NCI-H510A (cell line): ENCODE measurements at regions not wholly inside any gene's neighbourhood (a gene's known extent, or its start where the extent isn't known, plus 50 kb on each side); places are given as distances from the start of the nearest gene placed in this dataset.
A peak's percentile ranks its signal among the peaks of the same experiment; 100 is the strongest.

Source experiments
- DNase-seq: peaks from one replicate; lab custom pipeline; 2025; lab: John Stamatoyannopoulos, UW

- DNase-seq = no peak
These were observed 335.3 kb downstream of the DIRAS2 start for GRCh38 chr9:90307167-90307833.

GRCh38 chr9:90307891-90308290 lies 334.7 kb downstream of the DIRAS2 start:
- no peak for DNase-seq

GRCh38 chr9:90308691-90309090 lies 333.9 kb downstream of the DIRAS2 start:
- no peak for DNase-seq

GRCh38 chr9:90309809-90310520 lies 332.7 kb downstream of the DIRAS2 start:
- DNase-seq = peak; percentile 32

- no peak for DNase-seq
These were observed 332.1 kb downstream of the DIRAS2 start for GRCh38 chr9:90310521-90310876.

- no peak for DNase-seq
These were observed 330.8 kb downstream of the DIRAS2 start for GRCh38 chr9:90311811-90312210.

- no peak for DNase-seq
These were observed 320.3 kb downstream of the DIRAS2 start for GRCh38 chr9:90322296-90322695.

GRCh38 chr9:90325913-90326653 lies 316.5 kb downstream of the DIRAS2 start:
- no peak for DNase-seq

GRCh38 chr9:90330231-90330630 lies 312.4 kb downstream of the DIRAS2 start:
- no peak for DNase-seq

GRCh38 chr9:90331826-90332575 lies 310.6 kb downstream of the DIRAS2 start:
- no peak for DNase-seq

- DNase-seq = no peak
These were observed 309.4 kb downstream of the DIRAS2 start for GRCh38 chr9:90333226-90333625.

- no peak for DNase-seq
These were observed 302.2 kb downstream of the DIRAS2 start for GRCh38 chr9:90340421-90340820.

- no peak for DNase-seq
These were observed 300.0 kb downstream of the DIRAS2 start for GRCh38 chr9:90342607-90343006.

- no peak for DNase-seq
These were observed 299.3 kb downstream of the DIRAS2 start for GRCh38 chr9:90343366-90343765.

- no peak for DNase-seq
These were observed 298.6 kb downstream of the DIRAS2 start for GRCh38 chr9:90343991-90344390.

GRCh38 chr9:90365666-90366065 lies 277.0 kb downstream of the DIRAS2 start:
- no peak for DNase-seq

GRCh38 chr9:90368241-90368640 lies 274.4 kb downstream of the DIRAS2 start:
- DNase-seq = no peak

- DNase-seq = no peak
These were observed 273.7 kb downstream of the DIRAS2 start for GRCh38 chr9:90368928-90369327.

- no peak for DNase-seq
These were observed 262.9 kb downstream of the DIRAS2 start for GRCh38 chr9:90379771-90380170.

- DNase-seq = no peak
These were observed 257.5 kb downstream of the DIRAS2 start for GRCh38 chr9:90385146-90385545.

- DNase-seq = no peak
These were observed 249.1 kb downstream of the DIRAS2 start for GRCh38 chr9:90393365-90394152.

- DNase-seq = no peak
These were observed 247.8 kb downstream of the DIRAS2 start for GRCh38 chr9:90394871-90395270.
